ENCODE measurements at regions not wholly inside any gene's neighbourhood (a gene's known extent, or its start where the extent isn't known, plus 50 kb on each side); places are given as distances from the start of the nearest gene placed in this dataset.
A peak's percentile ranks its signal among the peaks of the same experiment; 100 is the strongest.
"Not testable (repeated sequence)": the region's sequence is repeated elsewhere in the genome, so short reads cannot be mapped to it uniquely, and the experiment has no call there.

- DNase-seq, result not testable (repeated sequence)
Observed at GRCh38 chr21:9026729-9027416, 1494.5 kb upstream of the TPTE start.

GRCh38 chr21:9027417-9027800 is 1494.0 kb upstream of the TPTE start:
- DNase-seq, result not testable (repeated sequence)

- not testable (repeated sequence) for DNase-seq
Observed at GRCh38 chr21:9028624-9029431, 1492.6 kb upstream of the TPTE start.

GRCh38 chr21:9030141-9030665 is 1491.2 kb upstream of the TPTE start:
- DNase-seq, result not testable (repeated sequence)

GRCh38 chr21:9031482-9032374 is 1489.7 kb upstream of the TPTE start:
- not testable (repeated sequence) for DNase-seq

GRCh38 chr21:9032547-9032946 is 1488.8 kb upstream of the TPTE start:
- DNase-seq, result not testable (repeated sequence)

- not testable (repeated sequence) for DNase-seq
Observed at GRCh38 chr21:9033295-9033694, 1488.1 kb upstream of the TPTE start.

GRCh38 chr21:9034491-9035200 is 1486.7 kb upstream of the TPTE start:
- DNase-seq, result not testable (repeated sequence)

GRCh38 chr21:9035225-9035624 is 1486.2 kb upstream of the TPTE start:
- DNase-seq, result not testable (repeated sequence)

GRCh38 chr21:9035970-9036369 is 1485.4 kb upstream of the TPTE start:
- DNase-seq, result not testable (repeated sequence)

- DNase-seq, result peak; percentile 0
Observed at GRCh38 chr21:9036966-9037587, 1484.3 kb upstream of the TPTE start.

- DNase-seq, result peak; percentile 1
Observed at GRCh38 chr21:9037588-9038544, 1483.5 kb upstream of the TPTE start.

- peak; percentile 1 for DNase-seq
Observed at GRCh38 chr21:9039520-9040365, 1481.6 kb upstream of the TPTE start.

GRCh38 chr21:9040406-9040805 is 1481.0 kb upstream of the TPTE start:
- DNase-seq, result not testable (repeated sequence)

- DNase-seq, result peak; percentile 1
Observed at GRCh38 chr21:9041175-9041948, 1480.0 kb upstream of the TPTE start.

GRCh38 chr21:9043089-9043488 is 1478.3 kb upstream of the TPTE start:
- peak; percentile 1 for DNase-seq

- not testable (repeated sequence) for DNase-seq
Observed at GRCh38 chr21:9046870-9047269, 1474.5 kb upstream of the TPTE start.

- DNase-seq, result not testable (repeated sequence)
Observed at GRCh38 chr21:9067515-9067914, 1453.9 kb upstream of the TPTE start.

Measured in effector CD4-positive, alpha-beta T cell (primary cell).